ENCODE measurements at regions not wholly inside any gene's neighbourhood (a gene's known extent, or its start where the extent isn't known, plus 50 kb on each side); places are given as distances from the start of the nearest gene placed in this dataset.

DNA sequence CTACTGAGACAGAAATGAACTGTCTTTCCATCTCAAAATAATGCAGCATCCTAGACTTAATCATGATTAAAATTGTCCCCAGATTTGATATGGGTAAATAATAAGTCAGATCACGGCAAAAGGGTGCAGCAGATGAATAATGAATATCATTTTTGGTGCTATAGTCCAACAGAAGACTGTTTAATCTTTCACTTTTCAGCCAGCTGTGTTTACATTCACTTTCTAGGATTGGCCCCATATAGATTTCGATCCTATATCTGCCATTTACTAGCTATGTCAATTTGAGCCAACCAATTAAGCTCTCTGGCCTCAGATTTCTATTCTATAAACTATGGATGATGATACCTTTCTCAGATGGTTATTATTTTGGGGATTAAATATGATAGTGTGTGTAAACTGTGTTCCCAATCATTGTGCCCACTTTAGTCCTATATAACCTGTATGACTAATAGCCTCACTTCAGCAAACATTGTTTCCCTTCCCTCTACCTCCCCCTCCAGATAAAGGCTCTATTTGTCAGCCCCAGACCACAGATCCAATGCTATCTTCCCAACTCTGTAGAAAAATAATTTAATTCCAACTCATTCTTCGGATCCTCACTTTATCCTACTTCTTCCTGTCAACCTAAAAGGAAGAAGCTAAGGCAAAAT lies 53.6 kb upstream of the NT5E start:
- no peak for DNase-seq (ENCODE audit: low read depth)

DNA sequence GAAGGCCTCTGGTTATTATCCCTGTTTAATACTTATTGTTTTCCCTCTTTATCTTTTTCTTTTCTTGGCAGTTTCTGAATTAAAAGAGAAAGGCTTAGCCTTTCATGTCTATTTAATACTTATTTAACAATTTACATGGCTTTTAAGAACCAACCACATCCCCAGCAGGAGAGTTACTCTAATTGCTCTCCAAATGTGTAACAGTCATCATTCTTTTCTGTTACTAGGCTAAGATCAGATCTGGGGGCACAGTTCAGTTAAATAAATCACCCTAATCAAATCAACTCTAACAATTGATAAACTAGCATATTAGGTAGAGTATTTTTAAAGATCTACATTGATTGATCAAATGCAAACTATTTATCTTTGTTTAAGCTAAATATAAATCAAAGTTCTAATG lies 54.1 kb upstream of the NT5E start:
- no peak for DNase-seq (ENCODE audit: low read depth)

DNA sequence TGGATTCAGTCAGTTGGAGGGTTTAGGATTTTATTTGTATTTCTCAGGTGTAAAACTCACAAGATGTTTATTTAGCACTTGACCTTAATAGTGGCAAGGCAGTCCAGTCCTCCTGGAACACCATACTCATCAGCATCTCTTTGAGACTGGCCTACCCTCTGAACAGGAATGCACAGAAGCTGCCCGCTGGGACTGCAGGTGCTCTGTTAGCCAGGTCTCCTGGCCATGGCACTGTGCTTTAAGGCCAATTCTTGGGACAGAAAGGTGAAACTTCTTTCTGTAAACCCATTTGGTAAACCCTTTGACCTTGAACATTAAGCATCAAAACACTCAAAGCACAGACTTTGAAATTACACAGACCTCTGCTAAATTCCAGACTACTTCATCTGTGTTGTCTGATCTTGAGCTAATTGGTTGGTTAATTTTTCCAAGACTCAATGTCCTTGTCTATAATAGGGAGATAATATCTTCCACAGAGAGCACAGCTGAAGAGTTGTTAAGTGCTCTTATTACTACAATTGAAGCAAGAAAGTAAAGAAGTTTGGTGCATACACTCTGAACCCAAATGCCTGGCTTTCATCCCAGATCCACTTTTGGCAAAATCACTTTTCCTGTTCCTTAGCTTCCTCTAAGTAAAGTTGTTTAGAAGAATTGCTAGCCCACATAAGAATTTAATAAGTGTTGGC lies 54.9 kb upstream of the NT5E start:
- no peak for DNase-seq (ENCODE audit: low read depth)

DNA sequence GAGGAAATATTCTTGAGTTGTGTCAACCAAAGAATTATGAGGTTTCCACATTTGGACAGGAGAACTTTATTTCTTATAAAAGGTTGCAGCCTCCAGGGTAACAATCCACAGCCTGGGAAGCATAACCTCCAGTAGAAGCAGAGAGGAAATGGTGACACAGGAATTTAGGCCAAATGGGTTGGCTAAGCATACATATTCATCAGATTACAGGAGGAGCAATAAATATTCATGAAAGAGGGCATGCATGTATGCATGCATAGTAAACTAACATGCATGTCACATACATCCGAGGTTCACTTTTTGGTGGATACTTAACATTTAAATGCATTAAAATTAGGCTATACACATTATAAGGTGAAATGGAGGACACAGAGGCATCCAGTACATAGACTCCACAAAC lies 55.7 kb upstream of the NT5E start:
- no peak for DNase-seq (ENCODE audit: low read depth)

DNA sequence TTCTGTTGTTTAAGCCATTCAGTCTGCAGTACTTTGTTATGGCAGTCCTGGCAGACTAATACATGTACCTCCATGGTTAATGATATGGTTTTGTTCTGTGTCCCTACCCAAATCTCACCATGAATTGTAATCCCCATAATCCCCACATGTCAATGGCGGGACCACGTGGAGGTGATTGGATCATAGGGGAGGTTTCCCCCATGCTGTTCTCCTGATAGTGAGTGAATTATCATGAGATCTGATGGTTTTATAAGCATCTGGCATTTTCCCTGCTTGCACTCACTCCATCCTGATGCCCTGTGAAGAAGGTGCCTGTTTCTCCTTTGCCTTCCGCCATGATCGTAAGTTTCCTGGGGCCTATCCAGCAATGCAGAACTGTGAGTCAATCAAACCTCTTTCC lies 57.5 kb upstream of the NT5E start:
- no peak for DNase-seq (ENCODE audit: low read depth)

DNA sequence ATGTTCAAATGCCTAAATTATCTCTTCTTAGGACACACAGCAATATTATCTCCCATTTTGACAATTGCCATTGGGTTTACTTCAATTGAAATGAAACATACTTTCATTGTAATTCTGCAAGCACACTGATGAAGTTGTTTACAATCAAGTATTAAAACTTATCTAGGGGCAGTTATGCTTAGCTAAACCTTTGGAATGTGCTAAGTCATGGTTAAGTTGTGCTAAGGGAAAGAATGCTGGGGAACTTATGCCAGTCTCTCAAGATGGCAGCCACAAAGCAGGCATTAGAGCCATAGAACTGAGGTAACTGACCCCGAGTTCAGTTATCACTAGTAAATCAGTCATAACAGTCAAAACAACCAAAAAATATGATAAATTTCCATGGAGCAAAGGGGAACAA lies 59.1 kb upstream of the NT5E start:
- DNase-seq (ENCODE audit: low read depth) = no peak

DNA sequence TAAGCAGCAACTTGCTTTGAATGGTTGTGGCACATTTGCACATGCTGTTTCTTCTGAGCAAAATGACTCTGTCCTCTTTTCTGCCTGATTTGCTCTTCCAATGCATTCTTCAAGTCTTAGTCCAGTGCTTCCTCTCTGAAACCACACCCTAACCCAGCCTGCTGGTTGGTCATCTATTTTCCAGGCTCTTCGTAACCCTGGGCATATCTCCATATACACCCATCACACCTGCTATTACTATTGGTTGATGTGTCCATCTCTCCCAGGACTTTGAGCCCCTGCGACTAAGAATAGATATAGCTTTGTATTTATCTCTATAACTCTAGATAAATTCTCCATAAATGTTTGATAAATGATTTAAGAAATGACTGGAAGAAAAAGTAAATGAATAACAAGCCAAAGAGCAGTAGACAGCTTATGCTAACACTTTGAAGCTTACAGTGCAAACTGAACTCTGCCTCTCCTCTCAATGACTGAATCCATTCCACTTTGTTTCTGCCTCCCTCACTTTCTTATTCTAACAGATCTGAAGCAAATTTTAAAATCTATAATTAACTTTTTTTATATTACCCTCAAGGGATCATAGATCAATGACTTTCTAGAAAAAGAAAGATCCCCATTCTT lies 59.7 kb upstream of the NT5E start:
- DNase-seq (ENCODE audit: low read depth) = no peak

DNA sequence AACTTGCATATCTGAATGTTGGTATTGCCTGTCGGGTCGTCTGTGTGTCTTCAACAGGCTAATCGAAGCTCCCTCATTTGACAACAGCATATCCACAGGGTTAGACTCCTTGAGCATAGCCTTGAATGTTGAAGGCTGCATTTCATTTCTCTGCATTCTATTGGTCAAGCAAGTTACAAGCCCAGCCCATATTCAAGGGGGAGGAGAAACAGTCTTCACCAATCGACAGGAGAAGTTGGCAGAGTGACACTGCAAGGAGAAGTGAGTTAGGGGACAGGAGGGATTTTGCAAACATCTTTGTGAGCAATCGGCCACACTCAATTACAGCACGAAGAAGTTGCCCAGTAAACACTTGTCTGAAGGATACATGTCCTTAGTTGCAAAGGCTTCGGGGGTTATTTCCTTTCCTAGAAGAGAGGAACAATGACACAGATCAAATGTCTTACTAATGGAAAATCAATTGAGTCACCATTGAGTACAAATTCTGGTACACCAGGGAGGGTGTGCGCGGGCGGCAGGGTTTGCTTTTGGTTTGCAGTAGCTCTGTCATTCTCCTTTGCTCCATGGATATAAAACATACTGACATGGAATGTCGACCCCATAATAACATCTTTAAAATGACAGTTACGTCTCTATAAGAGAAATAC lies 60.6 kb upstream of the NT5E start:
- no peak for DNase-seq (ENCODE audit: low read depth)

DNA sequence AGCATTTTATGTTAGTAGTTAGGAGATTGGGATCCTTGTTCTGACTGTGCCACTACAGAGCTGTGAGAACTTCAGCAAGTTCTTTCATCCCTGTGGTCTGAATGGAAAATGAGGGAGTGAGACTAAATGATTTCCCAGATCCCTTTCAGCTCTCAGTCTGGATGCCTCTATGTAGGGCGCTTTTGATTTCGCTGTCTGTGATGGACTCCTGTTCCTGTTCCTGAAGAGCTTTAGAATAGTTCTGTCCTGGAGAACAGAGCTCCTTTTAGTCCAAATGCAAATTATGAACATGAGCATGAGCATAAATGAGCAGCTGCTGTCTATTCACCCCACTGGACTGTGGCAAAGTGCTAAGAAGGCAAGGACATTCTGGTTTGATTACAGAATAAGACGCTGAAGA lies 61.4 kb upstream of the NT5E start:
- DNase-seq (ENCODE audit: low read depth) = no peak

DNA sequence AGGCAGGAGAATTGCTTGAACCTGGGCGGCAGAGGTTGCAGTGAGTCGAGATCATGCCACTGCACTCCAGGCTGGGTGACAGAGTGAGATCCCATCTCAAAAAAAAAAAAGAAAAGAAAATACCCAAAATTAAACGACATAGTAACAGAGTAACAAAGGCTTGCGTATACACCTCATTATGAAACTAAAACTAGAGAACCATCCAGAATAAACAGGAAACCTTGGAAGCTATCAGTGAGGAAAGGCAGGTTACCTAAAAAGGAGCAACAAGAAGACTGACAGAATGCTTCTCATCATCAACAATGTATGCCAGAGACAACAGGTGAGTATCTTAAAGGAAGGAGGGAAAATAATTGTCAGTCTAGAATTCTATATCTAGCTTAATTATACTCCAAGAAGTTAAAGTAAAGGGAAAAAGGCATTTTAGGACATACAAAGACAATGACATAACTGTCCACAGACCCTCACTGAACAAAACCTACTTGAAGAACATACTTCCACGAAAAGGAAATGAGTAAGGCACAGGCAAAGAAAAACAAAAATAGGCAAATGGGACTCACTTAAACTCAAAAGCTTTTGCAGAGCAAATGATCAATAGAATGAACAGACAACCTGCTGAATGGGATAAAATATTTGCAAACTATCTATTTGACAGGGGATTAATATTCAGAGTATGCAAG lies 64.1 kb upstream of the NT5E start:
- DNase-seq (ENCODE audit: low read depth) = no peak

DNA sequence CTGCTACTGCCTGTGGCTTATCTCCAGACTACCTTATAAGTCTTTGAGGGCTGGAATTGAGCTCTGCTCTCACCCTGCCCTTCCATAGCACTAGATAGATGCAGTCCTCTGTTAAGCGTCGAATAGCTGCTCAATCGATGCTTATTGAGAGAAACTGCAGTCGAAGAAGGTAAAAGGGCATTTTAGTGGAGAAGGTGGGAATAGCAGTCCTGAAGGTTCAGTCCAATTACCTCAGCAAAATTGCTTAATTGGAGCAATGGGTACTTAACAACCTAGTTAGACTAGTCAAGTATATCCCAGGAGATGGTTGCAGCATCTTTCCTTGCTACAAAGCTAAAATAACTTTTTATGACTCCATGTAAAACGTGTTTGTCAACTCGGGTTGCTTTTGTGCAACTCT lies 66.8 kb upstream of the NT5E start:
- no peak for DNase-seq (ENCODE audit: low read depth)

DNA sequence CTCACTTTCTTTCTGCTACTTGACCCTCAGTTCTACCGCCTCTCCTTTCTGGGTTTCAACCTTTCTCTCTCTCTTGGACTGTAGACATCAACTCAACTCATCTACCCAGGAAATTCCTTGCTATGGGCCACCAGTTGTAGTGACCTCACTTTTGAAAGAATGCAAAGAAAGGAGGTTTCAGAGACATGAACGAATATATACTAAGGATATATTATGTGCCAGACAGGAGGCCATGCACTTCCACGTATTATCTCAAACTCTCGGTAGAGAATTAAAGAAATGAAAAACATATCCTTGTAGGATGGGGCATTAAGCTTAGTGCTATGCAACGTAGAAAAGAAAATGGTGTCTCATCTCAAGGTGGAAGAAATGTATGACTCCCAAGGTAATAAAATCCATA lies 67.3 kb upstream of the NT5E start:
- no peak for DNase-seq (ENCODE audit: low read depth)

DNA sequence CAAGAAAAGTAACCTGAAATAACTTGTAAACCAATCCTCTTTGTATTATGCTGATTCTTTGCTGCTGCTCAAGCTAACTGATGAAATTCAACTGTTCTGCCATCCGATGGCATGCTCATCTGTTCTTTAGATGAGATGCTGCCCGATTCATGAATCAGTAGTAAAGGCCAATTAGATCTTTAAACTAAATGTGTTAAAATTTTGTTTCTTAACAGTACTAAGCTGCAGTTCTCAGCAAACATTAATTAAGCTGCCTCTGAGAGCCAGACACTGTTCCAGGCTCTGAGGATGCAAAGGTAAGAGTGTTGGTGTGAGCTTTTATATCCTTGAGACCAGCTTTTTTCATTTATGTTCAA lies 77.0 kb upstream of the NT5E start:
- DNase-seq (ENCODE audit: low read depth) = no peak

DNA sequence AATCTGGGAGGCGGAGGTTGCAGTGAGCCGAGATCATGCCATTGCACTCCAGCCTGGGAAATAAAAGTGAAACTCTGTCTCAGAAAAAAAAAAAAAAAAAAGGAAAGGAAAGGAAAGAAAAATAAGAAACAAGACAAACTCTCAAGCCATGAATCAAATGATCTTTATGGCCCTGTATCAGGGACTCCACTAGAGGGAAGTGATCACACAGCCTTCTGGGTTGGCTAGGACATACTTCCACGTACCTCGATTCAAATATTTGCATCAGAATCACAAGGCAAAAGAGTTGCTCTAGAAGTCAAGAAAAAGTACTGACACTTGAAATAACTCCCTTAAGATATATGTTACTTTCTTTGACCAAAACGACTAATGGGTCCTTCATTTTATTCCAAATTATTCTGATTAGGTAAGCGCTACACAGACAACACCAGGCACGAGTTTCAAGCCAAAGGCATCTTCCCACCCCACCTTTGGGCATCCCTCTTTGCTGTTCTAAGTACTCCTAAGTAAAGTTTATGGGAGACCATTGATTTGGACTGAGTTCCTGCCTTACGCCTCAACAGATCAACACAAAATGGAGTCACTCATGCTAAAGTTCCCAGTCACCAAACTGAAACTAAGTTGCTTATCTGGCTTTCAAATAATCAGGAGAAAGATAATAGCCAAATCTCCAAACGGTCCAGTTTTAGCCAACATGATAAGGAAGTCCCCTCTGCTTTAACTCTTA lies 77.5 kb upstream of the NT5E start:
- no peak for DNase-seq (ENCODE audit: low read depth)

DNA sequence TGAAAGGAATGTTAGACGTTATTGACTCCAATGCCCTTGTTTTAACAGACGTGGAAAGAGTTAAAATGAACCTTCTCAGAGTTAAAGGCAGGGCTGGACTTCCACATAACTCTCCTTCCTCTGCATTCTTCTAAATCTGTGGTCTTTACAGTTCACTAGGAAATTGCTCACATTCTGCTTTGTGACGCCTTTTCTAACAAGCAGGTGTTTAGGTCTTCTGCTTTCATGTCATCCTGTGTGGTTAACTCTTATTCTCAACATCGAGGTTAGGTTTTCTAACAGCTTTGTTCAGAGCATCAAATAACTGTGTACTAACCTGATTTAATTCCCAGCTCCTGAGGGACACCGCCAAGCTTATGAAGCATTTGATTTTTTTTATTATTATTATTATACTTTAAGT lies 81.3 kb upstream of the NT5E start:
- no peak for DNase-seq (ENCODE audit: low read depth)

DNA sequence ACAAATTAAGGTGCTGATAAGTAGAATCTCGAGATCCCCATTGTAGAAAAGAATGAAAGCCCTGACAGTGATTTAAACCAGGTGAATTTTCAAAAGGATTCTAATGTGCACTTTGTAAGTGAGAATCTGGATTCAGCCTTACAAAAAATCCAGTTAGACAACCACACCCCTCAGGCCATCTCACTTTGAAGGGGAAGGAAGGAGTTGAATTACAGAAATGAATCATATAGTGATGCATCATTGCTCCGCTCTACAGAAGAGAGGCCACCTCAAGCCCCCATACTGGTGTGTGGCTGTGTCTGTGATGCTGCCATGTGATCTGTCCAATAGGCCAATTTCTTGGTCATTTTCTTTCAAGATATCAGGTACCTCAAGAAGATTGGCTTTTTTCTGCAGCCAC lies 85.5 kb upstream of the NT5E start:
- no peak for DNase-seq (ENCODE audit: low read depth)

DNA sequence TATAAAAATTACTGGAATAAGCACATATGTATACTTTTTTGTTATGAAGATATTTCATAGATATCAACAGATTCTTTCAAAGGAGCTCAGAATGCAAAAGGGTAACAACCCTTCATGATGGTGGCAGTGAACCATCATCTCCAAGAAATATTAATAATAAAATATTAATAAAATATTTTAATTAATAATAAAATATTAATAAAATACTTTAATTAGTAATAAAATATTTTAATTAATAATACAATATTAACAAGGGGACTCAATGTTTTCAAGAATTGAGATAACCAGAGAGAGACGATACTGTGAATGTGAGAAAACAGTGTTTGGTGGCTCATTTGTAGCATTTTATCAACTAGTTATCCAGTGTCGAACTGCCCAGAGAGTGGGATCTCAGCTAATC lies 86.0 kb upstream of the NT5E start:
- DNase-seq (ENCODE audit: low read depth) = no peak

DNA sequence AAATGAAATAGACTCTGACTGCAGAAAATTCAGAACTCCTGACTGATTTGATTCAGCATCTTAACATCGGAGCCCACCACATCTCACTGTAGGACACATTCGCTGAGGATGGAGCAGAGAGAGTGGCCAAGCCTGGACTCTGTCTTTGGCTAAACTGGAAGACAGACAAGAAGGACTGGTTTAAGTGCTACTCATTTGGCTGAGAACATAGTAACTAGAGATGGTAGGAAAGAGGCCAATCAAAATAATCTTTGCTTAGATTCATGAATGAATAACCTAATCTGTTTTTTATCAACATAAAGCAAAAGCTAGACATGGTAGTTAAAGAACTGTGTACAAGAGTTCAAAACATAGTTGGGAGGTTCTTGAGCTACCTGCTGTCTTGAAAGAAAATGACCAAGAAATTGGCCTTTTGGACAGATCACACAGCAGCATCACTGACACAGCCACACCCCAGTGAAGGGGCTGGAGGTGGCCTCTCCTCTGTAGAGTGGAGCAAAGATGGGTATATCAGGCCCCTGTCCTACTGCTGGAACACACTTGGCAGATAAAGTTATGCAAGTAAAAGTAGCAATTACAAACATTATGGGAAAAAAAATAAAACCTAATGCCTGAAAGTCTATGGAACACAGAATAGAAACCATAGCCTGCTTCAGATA lies 87.1 kb upstream of the NT5E start:
- no peak for DNase-seq (ENCODE audit: low read depth)

DNA sequence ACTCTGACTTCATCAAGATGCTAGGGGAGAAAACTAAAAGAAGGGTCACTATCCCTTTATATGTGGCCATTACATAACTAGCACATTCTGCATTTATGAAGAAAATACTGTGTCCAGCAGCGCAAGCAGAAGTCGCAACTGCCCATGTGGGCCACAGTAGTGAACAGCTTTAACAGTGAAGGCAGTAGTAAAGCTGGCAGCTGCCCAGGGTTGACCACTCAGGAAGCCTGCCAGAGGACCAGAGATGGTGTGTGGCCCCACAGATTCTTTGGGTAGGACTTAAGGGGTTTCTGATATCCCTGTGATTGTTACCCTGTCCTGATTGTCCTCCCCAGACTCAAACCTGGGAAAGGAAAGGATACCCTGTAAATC lies 88.3 kb upstream of the NT5E start:
- DNase-seq (ENCODE audit: low read depth) = no peak

DNA sequence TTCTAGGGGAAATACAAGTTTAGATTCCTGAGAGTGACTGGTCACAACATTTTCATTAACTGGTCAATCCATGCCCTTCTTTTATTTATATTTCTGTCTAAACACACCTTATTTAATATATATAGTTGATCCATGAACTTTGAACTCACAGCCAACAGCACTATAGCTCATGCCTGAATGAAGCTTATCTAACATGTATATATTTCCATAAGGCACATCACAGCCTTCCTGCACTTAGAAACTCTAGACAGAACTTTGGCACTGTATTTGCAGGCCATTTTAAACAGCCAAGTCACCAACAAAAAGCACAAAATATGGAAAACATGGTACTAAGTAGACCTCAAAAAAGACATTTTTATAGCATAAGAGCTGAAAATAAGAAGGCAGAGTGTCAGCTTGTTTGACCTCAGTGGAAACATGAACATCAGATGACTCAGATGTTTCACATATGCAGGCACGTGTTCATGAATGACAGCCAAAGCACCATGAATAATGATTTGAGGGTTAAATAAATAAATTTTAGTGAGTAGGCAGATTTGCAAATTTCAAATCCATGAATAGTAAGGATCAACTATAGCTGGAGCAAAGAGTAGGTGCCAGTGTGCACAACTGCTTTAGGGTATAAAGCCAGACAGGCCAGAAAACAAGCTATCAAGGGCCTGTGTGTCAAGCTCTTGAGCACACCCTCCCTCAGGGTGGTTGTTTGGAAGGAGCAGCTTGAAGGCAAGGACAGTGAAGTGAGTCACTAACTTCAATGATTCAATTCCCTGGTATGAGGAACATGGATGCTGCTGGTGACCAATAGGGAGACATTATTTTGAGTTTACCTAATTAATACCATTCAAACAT lies 88.9 kb upstream of the NT5E start:
- no peak for DNase-seq (ENCODE audit: low read depth)

DNA sequence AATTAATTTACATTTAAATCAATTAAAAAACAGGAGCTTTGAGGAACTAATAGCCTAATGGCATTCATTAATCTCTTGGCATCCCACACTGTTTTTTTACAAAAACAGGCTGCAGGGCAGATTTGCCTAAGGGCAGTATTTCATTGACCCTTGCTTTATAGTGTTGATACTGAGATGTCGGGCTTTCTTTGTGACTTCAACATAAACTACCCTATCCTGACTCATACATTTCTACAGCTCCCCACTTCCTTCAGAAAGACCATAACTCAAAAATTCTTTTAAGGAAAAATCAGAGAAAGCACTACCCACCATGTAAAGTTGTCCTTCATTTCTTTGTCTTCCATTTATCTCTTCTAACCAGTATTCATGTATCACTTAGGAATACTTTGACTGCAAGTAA lies 92.2 kb upstream of the NT5E start:
- DNase-seq (ENCODE audit: low read depth) = no peak
